ENCODE measurements at regions not wholly inside any gene's neighbourhood (a gene's known extent, or its start where the extent isn't known, plus 50 kb on each side); places are given as distances from the start of the nearest gene placed in this dataset.

DNA sequence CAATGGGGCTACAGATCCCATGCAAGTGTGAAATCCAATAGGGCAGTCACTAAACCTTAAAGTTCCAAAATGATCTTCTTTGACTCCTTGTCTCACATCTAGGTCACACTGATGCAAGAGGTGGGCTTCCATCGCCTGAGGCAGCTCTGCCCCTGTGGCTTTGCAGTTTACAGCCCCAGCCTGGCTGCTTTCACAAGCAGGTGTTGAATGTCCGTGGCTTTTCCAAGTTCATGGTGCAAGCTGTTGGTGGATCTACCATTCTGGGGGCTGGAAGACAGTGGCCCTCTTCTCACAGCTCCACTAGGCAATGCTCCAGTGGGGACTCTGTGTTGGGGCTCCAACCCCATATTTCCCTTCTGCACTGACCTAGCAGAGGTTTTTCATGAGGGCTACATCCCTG lies 68.5 kb upstream of the PRR20G start:
- TF ChIP-seq, protein P1, sequence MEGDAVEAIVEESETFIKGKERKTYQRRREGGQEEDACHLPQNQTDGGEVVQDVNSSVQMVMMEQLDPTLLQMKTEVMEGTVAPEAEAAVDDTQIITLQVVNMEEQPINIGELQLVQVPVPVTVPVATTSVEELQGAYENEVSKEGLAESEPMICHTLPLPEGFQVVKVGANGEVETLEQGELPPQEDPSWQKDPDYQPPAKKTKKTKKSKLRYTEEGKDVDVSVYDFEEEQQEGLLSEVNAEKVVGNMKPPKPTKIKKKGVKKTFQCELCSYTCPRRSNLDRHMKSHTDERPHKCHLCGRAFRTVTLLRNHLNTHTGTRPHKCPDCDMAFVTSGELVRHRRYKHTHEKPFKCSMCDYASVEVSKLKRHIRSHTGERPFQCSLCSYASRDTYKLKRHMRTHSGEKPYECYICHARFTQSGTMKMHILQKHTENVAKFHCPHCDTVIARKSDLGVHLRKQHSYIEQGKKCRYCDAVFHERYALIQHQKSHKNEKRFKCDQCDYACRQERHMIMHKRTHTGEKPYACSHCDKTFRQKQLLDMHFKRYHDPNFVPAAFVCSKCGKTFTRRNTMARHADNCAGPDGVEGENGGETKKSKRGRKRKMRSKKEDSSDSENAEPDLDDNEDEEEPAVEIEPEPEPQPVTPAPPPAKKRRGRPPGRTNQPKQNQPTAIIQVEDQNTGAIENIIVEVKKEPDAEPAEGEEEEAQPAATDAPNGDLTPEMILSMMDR (IDR thresholded peaks at IDR 0.05; ENCODE audit: partially characterized antibody, unreplicated experiment): no peak
- no peak overlapping the region for H3K27ac Mint-ChIP-seq (ENCODE audit: unreplicated experiment)
- peaks cover 16% of the 10 kb centered on the region for H3K27me3 Mint-ChIP-seq (ENCODE audit: unreplicated experiment)
- peaks cover 32% of the 10 kb centered on the region for H3K36me3 Mint-ChIP-seq (ENCODE audit: unreplicated experiment)
- DNase-seq: no peak
- H3K4me1 Mint-ChIP-seq (ENCODE audit: low read depth, unreplicated experiment): no peaks in the 10 kb centered on the region
- no peak overlapping the region for H3K4me3 Mint-ChIP-seq (ENCODE audit: unreplicated experiment)
- peaks cover 17% of the 10 kb centered on the region for H3K9me3 Mint-ChIP-seq (ENCODE audit: unreplicated experiment)

DNA sequence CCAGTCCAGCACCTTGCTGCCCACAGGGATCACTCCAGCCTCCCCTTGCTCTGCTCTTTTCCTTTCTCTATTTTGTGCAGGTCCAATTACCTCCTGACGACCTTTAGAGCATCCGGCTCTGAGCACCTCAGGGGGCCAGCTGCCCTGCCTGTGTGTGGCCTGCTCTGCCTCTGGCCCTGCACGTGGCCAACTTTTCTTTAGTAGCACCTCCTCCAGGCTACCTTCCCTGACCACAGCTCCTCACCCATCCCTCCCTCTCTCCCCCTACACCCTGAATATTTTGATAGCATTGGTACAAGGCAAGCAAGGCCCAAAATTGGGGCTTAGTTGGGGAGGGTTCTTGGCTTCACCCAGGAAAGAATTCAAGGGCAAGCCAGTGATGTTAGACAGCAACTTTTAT lies 66.9 kb upstream of the PRR20G start:
- TF ChIP-seq, protein P1 (IDR thresholded peaks at IDR 0.05; ENCODE audit: partially characterized antibody, unreplicated experiment): no peak
- peaks cover 32% of the 10 kb centered on the region for H3K36me3 Mint-ChIP-seq (ENCODE audit: unreplicated experiment)
- H3K9me3 Mint-ChIP-seq (ENCODE audit: unreplicated experiment): peaks cover 17% of the 10 kb centered on the region
- H3K4me1 Mint-ChIP-seq (ENCODE audit: low read depth, unreplicated experiment): peaks cover 3% of the 10 kb centered on the region
- no peak for DNase-seq
- peaks cover 16% of the 10 kb centered on the region for H3K27me3 Mint-ChIP-seq (ENCODE audit: unreplicated experiment)
- no peak overlapping the region for H3K4me3 Mint-ChIP-seq (ENCODE audit: unreplicated experiment)
- H3K27ac Mint-ChIP-seq (ENCODE audit: unreplicated experiment): no peak overlapping the region

DNA sequence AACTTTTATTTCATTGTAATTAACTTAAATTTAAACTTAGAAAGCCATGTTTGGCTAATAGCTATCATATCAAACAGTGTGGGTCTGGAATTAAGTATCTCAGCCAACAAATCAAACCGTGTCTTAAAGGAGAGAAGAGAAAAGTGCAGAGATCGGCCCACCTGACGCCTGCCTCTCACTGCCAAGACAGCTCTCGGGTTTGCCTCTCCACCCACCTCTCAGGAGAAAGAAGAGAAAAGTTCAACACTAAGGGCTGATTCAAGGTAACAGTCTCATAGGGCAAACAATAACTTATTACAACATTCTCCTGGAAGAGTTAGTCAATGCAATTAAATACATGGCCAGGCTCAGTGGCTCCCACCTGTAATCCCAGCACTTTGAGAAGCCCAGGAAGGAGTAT lies 64.8 kb upstream of the PRR20G start:
- peaks cover 14% of the 10 kb centered on the region for H3K9me3 Mint-ChIP-seq (ENCODE audit: unreplicated experiment)
- DNase-seq: no peak
- TF ChIP-seq, protein P1 (IDR thresholded peaks at IDR 0.05; ENCODE audit: partially characterized antibody, unreplicated experiment): no peak
- peaks cover 11% of the 10 kb centered on the region for H3K27me3 Mint-ChIP-seq (ENCODE audit: unreplicated experiment)
- H3K27ac Mint-ChIP-seq (ENCODE audit: unreplicated experiment): no peak overlapping the region
- peaks cover 18% of the 10 kb centered on the region for H3K36me3 Mint-ChIP-seq (ENCODE audit: unreplicated experiment)
- H3K4me1 Mint-ChIP-seq (ENCODE audit: low read depth, unreplicated experiment): peaks cover 3% of the 10 kb centered on the region
- H3K4me3 Mint-ChIP-seq (ENCODE audit: unreplicated experiment): no peak overlapping the region

DNA sequence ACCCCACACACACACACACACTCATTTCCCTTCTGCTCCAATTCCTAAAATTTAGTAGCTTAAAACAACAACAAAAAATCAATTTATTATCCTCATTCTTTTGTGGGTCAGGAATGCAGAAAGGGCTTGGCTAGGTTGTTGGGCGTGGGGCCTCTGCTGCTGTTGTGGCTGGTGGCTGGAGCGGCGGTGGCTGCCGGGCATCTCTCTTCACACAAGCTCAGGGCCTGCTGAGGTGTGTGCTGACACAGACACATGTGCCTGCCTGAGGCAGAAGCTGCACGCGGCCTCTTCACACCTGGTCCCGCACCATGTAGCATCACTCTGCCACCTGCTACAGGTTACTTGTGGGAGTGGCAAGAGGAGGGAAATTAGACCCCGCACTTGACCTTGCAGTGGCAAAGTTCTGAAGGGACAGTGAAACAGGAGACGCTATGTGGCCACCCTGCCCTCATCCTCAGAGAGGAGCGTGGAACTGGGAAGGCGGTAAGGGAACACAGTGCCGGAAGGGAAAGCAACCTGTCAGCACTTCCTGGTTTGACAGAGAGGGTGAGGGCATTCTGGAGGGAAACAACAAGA lies 64.0 kb upstream of the PRR20G start:
- Mint-ChIP-seq H3K27ac (ENCODE audit: unreplicated experiment) (no peak overlapping the region), H3K9me3 (ENCODE audit: unreplicated experiment) (peaks cover 9% of the 10 kb centered on the region), H3K36me3 (ENCODE audit: unreplicated experiment) (peaks cover 14% of the 10 kb centered on the region), H3K4me3 (ENCODE audit: unreplicated experiment) (no peak overlapping the region), H3K4me1 (ENCODE audit: low read depth, unreplicated experiment) (peaks cover 3% of the 10 kb centered on the region), H3K27me3 (ENCODE audit: unreplicated experiment) (peaks cover 6% of the 10 kb centered on the region)
- no peak for DNase-seq
- TF ChIP-seq, protein P1 (IDR thresholded peaks at IDR 0.05; ENCODE audit: partially characterized antibody, unreplicated experiment): no peak

DNA sequence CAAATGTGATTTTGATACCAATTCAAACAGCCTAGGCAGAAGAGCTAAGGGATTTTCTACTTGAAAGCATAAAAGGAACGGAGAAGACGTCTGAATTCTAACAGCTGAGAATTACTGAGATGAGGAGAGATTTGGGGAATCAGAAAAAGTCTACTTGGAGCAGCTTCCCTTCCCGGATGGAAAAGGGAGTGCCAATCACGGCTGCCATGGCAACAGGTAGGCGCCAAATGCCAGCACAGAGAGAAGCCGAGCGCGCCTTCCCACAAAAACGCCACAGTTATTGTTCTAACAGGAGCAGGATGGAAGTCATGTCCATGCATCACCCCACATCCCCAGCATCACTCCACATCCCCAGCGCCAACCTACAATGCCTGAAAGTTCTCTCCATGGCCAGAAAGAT lies 63.5 kb upstream of the PRR20G start:
- Mint-ChIP-seq H3K4me3 (ENCODE audit: unreplicated experiment) (no peak overlapping the region), H3K9me3 (ENCODE audit: unreplicated experiment) (peaks cover 9% of the 10 kb centered on the region), H3K4me1 (ENCODE audit: low read depth, unreplicated experiment) (peaks cover 3% of the 10 kb centered on the region), H3K36me3 (ENCODE audit: unreplicated experiment) (peaks cover 17% of the 10 kb centered on the region), H3K27ac (ENCODE audit: unreplicated experiment) (no peak overlapping the region), H3K27me3 (ENCODE audit: unreplicated experiment) (peaks cover 6% of the 10 kb centered on the region)
- no peak for DNase-seq
- TF ChIP-seq, protein P1 (IDR thresholded peaks at IDR 0.05; ENCODE audit: partially characterized antibody, unreplicated experiment): no peak
